Colon (tissue), 2 donors: ENCODE measurements at regions not wholly inside any gene's neighbourhood (a gene's known extent, or its start where the extent isn't known, plus 50 kb on each side); places are given as distances from the start of the nearest gene placed in this dataset.

Experiments used
- FAIRE-seq: peaks from 2 replicates; lab custom pipeline; 2012; peaks lifted over from hg19 to GRCh38; lab: Jason Lieb, UNC
- donor health status: control.
- donor health status: control.

DNA sequence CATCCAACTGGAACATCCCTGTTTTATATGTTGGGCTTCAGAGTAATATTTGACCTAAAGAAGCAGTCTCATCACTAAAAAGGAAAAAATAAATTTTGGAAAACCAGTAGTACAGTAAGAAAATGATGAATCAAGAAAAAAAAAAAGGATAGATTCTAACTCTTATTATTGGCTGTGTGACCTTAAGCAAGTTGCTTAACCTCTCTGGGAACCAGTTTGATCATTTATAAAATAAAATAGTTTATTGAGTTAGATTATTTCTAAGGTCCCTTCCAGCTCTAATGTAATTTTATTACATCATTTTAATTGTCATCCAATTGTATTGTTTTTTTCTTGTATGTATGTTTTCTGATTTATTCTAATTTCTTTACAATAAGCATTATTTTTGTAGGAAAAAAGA lies 127.0 kb downstream of the PRELID2 start:
- FAIRE-seq = peak; percentile 70

DNA sequence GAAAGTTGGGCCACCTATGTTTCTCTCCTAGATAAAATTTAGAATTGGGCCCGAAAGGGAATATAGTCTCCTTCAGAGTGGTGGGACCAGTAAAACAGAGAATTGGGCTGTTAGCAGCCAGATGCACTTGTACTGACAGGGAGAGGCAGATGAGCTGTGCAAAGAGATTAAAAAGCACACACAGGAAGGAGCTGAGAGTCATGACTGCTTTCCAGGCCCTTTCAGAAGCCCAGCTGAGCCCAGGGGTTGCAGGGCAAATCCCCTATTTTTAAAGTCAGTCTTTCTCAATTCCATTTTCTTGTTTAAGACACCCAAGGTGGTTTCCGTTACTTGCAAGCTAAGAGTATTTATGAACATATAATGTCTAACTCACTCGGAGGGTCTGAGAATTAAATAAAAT lies 130.4 kb downstream of the PRELID2 start:
- FAIRE-seq = no peak

DNA sequence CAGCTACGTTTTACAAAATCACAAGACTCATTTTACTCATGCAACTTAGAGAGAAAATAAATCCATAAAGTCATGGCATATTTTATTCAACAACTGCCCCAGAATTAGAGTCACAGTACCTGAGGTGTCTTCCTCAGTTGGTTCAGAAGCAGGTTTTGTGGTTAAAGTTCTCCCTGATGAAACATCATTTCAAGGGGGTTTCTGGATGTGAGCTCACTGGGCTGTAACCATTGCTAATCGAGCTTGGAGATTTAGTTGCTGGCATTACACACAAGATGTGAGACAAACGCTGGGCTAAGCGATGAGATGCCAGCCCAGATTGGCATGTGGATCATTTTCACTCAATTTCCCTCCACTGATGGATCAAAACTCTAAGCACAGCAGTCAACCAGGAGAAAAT lies 131.3 kb downstream of the PRELID2 start:
- FAIRE-seq = no peak

DNA sequence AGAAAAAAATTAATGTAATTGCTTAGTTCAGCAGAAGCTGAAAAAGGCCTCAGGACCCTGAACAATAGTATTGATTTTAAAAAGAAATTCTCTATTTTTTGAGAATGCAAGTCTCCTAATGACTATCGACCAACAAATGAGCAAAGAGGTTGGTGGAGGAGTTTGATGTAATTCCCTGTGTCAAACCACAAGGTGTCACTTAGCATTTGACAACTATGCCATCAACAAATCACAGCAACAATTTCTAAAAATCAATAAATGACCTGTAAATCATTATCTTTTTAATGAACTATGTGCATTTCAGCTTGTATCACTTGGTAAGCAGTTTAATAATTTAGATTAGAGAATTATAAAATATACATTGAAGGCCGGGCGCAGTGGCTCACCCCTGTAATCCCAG lies 133.7 kb downstream of the PRELID2 start:
- no peak for FAIRE-seq

DNA sequence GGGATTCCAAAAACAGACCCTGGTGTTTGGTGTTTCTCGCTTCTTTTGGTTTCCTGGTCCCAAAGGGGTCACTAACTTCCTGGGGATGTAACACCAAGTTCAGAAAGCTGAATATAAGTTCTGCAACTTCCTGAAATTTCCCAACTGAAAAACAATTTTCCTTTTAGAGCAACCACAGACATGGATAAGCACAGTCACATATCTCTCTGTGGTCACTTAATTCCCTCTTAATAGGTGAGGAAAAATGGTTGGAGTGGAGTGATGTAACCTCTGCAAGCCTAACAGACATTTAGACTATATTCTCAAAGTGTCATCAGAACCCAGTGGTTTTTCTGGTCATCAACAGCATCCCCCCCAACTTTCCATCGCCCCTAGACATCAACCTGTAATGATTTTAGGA lies 135.3 kb downstream of the PRELID2 start:
- FAIRE-seq = no peak

DNA sequence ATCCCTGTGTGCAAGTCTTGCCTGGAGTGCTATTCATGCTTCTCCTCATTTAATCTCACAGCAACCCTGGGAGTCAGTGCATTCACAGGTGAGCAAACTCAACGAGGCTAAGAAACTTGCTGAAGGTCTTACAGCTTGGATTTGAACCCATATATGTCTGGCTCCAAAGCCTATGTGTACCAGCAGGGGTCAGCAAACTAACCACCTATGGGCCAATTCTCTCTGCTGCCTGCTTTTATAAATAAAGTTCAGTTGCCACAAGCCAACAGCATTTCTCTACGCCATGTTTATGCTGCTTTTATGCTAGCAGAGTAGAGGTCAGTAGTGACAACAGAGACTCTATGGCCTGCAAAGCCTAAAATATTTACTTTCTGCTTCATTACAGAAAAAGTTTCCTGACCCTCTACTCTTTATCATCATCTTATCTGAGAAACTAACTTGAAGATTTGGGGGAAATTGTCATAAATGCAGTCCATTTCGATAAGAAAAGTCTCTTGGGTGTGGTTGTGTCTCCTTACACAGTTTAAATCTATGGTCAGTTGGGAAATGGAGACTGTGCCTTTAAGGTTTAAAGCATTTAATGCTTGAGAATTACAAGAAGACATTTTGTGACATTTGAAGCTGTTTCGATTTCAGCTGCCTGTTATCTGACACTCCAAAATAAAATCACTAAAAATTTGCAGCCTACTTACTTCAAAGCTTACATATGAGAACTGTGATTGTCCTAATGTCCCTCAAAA lies 137.7 kb downstream of the PRELID2 start:
- FAIRE-seq = no peak

DNA sequence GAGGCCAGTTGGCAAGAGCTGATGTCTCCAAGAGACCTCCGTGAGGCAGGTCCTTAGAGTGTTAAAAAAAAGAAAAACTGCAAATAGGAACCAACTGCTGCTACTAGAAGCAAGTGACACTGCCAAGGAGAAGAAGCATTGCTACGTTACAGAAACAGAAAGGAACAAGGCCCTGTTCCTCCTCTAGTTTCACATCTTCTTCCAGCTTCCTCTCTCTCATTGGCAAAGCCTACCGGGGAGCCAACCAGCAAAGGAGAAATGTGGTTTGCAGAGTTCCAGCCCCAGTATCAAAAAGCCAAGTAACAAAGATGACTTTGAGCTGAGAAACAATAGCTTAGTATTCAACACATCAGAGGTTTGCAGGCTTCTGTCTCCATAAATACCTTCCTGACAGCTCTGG lies 145.9 kb downstream of the PRELID2 start:
- FAIRE-seq = no peak

DNA sequence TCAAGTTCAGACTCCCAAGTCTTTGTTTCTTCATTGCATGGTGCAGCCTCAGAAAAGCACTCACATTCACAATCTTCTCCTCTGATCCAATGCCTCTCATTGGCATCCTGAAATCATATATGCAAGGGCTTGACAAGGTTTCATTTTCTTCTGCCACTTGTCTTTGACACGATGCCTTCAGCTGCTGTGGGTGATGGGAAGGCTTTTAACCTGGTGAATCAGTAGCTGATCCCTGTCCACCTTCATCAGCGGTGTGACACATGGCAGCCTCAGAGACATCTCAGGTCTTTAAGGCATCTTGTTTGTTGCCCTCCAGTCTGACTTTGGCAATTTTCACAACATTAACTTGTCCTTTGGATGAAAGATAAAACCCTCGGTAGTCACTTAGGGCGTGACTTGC lies 147.2 kb downstream of the PRELID2 start:
- FAIRE-seq = no peak

DNA sequence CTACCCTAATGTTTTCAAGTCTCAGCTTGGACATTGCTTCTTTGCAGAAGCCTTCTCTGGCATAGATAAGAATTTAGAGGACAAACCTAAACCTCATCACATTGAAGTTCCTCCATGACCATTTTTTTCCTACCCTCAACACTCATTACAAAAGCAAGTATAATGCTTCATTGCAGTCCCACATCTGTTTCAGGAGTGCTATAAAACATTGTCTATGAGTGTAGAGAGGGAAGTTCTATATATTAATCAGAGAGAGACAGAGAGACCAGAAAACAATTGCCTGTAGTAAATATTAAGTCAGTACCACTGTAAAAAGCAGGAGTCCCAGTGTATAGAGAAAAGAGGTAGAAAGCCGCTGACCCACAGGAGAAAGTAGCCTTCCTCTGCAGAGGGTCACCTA lies 149.7 kb downstream of the PRELID2 start:
- no peak for FAIRE-seq

DNA sequence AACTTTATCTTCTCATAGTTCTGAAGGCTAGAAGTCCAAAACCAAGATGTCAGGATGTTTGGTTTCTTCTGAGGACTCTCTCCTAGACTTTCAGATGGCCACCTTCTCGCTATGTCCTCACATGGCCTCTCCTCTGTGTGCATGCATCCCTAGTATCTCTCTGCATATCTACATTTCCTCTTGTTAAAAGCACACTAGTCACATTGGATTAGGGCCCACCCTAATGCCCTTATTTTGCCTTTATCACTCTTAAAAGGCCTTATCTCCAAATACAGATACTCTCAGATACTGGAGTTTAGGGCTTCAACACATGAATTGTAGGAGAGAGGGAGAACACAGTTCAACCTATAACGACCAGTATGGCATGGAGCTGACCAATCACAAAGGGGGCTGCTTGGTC lies 151.7 kb downstream of the PRELID2 start:
- no peak for FAIRE-seq

DNA sequence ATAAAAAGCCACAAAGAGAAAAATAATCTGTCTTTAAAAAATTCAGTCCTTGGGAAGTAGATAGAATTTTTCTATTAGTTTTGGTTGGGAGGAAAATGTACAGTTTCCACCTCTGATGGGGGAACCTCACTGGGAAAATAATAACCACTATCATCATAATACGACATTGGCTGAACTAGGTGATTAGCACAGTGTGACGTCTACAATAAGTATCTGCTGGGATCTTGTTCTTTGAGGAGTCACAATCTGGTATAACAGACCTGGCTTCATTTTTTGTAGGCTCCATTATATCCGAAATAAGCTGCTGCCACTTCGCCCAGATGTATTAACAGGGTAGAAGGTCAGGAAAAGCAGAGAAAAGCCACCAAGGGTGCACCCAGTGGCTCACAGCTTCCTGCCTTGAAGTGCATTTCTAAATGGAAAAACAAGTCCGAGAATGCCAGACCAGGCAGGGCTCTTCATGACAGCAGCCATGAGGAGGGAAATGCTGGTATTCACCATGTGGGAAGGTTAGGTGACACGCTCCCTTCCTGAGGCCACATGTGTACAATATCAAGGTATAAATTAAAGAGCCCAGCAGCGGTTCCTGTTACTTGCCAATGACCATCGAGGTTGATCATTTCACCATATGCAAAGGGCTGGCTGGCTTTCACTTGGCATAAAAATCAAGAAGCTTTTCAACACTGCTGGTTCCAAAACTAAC lies 152.8 kb downstream of the PRELID2 start:
- FAIRE-seq = no peak

DNA sequence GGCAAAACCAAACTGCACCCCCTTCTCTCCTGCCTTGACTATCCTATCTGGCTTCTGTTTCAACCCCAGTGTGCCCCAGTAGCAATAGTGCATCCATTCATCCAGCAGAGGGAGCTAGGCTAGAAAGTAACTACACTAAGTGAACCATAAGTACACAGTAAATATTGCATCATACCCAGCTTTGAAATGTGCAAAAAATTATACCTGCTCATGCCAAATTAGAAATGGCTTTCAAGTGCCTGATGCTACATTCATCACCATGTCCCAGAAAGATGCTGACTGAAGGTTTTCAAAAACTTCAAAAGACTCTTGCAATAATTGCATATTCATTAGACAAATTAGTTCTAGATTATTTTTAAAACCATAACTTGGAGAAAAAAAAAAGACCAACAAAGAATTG lies 153.5 kb downstream of the PRELID2 start:
- FAIRE-seq = peak; percentile 10

DNA sequence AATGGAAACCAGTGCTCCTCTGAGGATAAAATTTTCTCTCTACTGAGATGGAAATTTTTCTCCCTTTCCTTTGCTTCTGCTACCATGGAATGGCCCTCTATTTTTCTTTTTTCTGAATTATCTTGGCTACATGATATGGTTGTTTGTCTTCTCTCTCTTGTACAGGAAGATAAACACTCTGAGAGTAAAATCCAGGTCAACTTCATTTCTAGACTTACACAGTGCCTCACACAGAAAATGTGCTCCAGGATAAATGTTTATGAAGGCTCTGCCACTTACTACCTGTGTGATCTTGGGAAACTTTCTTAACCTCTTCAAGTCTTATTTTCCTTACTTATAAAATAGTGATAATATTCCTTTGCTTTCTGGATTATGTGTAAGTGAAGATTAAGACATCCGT lies 153.9 kb downstream of the PRELID2 start:
- no peak for FAIRE-seq

DNA sequence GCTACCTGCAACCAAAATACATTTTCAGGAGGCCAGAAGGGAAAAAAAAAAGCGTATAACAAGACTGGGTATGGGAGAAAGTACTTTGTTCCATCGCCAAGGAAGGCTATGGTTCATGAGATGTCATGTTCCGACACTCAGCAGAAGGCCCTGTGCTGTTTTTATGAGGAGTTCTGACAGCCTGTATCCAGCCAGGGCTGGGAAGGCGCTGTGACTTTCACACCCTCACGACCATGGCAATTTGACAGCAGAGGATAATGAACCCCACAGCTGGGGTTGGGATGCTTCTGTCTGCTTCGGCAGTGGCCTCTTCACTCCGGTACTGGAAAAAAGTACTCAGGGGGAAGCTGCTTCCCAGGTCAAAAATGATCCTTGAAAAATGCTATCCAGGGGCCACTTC lies 154.4 kb downstream of the PRELID2 start:
- no peak for FAIRE-seq

DNA sequence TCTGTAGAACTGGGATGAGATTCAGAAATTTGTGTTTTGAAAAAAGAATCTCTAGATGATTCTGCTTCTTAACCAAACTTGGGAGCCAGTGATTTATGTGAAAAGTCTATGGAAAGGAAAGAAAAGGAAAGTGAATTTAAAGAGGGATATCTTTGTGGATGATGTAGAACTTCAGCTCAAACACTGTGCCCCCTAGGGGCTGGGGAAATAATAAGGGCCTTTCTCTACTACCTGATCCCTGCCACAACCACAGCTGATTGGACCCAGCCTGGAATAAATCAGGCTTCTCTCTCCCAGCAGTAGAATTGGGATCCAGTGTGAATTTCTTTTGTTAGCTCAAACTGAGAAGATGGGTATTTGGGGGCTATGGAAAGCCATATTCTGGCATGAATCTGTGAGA lies 155.0 kb downstream of the PRELID2 start:
- FAIRE-seq = no peak

DNA sequence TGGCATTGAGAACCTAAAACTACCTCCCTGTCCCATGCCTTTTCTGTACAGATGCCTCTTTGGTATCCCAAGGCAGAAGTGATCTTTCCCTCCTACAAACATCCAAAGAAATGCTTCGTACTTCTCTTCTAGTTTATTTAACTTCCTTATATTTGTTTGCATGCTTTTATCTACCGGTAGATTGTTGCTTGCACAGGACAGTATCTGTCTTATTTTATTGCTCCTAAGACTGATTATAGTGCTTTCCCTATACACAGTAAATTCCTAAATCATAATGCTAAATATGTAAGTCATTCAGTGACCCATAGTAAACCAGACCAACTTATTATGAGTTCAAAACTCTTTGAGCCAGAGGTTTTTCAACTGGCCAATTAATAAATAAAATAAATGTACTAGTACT lies 156.9 kb downstream of the PRELID2 start:
- FAIRE-seq = no peak

DNA sequence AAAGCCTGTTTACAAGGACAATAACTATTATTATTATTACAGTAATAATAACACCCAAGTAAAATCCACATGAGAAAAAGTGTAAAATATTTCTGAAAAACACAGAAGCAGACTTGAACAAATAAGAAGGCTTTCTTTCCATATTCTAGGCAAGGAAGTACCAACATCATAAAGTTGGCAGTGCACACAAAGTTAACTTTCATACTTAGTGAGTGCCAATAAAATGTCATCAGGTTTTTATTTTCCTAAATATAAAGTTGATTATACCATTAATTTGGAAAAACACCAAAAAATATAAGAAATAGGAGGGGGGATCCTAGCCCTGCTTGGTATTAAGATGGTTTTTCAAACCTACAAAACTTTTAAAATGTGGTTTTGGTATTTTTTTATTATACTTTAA lies 161.4 kb downstream of the PRELID2 start:
- FAIRE-seq = no peak

DNA sequence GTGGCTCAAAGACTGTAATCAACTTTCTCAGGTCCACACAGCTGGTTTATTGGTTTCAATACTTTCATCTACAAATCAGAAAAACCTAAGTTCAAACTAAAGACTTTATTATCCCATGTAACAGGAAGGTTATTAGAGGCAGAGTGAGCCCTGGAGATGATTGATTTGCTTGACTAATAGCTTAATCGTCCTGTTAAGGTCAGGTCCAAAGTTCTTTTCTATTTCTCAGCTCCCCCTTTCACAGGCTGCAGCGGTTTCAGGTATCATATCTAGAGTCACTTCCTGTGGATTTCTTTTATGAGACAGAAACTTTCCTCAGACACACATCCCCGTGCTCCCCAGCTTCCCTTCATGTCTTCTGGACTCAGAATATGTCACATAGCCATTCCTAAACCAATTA lies 166.4 kb downstream of the PRELID2 start:
- FAIRE-seq = no peak

DNA sequence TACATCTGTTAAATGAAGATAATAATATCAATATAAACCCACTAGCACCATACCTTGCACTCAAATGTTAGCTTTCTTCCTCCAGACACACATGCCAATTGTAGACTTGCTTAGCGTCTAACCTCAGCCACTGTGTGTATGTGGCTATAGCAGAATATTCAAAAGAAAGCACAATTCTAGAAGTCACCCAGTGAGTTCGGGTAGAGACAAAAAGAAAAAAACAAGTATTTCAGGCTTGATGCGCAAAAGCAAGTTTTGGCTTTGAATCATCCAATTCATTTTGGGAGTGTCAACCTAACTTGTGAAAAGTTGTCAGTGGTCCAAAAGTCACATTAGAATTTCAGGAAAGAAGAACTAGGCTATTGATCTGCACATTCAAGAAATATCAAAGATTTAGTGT lies 167.4 kb downstream of the PRELID2 start:
- FAIRE-seq = no peak

DNA sequence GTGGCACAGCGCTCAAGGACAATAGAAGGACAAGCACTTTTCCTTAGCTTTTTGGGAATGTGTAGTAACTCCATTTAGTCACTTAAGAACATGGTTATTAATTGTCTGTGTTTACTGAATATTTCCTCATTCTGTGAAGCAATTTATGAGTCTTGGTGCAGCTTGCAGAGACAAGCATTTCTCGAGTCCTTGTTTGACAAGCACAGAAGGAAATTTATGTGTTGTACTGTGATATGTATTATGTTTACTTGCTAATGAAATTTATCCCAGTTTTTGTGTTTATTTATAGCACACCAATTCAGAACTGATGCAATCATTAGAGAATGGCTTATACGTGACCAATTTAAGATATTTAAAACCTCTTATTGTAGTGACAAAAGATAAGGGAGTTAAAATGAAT lies 168.6 kb downstream of the PRELID2 start:
- FAIRE-seq = peak; percentile 21

DNA sequence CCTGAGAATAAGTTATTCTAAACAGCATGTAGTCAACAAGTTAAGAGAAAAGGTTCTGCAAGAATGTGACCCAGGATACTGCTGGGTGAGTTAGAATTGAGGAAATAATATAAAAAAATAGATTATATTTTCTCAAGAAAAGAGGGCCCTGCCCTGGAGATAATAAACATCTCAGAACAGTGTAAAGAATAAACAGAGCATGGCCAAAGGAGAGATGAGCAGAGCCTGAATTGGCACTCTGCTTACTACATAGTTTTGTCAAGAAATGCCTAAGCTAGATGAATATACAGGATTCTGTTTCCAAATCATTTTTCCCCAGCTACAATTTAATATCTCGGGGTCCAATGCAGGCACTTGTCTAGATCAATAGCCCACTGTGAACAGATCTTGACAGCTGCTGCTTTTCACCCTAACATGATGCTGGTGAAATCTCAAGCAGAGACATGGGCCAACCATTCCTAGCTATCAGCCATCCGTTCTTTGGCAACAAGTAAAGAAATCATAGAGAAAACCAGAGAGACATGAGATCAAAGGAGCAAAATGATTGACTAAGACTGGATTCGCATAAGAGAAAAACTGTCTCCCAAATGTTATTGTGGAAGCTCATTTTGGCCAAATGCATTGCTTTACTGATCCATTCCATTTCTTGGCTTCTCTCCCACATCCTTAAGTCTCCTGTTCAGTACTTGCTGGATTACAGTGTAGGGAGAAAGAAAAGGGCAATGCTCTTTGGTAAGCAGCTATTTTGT lies 173.2 kb downstream of the PRELID2 start:
- FAIRE-seq = no peak

DNA sequence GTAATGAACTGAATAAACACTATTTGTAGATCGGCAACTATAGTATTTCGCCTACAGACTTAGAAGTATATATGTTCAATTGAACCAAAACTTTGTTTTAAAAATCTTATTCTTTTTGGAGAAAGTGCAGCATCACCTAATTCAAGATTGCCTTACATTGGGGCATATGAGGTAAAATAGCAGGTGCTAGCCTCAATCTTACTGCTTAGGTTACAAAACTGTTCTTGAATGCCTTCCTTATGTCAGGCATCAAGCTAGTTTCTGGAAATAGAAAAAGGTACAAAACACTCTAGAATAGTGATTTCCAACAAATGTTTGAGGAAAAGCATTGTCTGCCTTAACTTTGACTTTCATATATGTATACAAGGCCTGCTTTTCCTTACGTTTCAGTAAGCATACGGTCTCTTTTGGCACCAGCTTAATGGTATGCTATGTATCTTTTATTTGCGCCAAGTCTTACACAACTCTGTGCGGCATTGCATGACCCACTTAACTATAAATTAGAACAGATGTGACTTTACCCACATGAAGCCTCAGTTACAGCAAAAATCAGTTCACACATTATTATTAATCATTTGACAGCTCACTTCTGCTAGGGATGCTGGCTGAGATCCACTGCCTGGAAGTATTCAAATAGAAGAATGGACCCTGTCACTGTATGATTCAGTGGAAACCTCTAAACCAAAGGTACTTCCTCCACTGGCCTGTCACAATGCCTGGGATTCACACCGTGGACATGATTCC lies 174.1 kb downstream of the PRELID2 start:
- FAIRE-seq = no peak

DNA sequence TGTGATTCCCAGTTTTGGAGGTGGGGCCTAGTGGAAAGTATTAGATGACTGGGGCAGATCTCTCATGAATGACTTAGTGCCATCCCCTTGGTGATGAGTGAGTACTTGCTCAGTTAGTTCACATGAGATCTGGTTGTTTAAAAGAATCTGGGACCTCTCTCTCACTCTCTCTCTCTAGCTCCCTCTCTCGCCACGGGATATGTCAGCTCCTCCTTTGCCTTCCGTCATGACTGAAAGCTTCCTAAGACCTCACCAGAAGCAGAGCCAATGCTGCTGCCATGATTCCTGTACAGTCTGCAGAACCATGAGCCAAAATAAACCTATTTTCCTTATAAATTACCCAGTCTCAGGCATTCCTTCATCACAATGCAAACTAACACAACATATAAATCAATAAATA lies 176.7 kb downstream of the PRELID2 start:
- FAIRE-seq = no peak
